ENCODE measurements at regions not wholly inside any gene's neighbourhood (a gene's known extent, or its start where the extent isn't known, plus 50 kb on each side); places are given as distances from the start of the nearest gene placed in this dataset.

DNA sequence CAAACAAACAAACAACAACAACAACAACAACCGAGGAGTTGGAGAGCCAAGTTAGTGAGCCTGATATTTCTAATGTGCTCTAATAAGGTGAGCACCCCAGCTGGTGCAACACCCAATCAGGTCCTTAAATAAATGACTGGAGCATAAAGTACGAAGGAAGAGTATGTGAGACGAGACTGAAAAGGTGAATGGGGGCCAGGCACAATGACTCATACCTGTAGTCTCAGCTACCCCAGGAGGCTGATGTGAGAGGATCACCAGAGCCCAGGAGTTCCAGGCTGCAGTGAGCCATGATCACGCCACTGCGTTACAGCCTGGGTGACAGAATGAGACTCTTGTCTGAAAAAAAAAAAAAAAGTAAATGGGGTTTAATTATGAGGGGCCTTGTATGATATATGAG lies 152.0 kb upstream of the ZRANB2 start:
- ChIA-PET POLR2A (no interaction called here), CTCF (no interaction called here)
- no peaks in the 10 kb centered on the region for H3K9me3 ChIP-seq
- no peak overlapping the region for H3K4me3 ChIP-seq (ENCODE audit: low read depth, low read length)
- H3K9me3 Mint-ChIP-seq (ENCODE audit: unreplicated experiment) = no peaks in the 10 kb centered on the region
- intact Hi-C loops (cut with micrococcal nuclease; ENCODE audit: unreplicated experiment) = no loop called here
- TF ChIP-seq, protein P1, sequence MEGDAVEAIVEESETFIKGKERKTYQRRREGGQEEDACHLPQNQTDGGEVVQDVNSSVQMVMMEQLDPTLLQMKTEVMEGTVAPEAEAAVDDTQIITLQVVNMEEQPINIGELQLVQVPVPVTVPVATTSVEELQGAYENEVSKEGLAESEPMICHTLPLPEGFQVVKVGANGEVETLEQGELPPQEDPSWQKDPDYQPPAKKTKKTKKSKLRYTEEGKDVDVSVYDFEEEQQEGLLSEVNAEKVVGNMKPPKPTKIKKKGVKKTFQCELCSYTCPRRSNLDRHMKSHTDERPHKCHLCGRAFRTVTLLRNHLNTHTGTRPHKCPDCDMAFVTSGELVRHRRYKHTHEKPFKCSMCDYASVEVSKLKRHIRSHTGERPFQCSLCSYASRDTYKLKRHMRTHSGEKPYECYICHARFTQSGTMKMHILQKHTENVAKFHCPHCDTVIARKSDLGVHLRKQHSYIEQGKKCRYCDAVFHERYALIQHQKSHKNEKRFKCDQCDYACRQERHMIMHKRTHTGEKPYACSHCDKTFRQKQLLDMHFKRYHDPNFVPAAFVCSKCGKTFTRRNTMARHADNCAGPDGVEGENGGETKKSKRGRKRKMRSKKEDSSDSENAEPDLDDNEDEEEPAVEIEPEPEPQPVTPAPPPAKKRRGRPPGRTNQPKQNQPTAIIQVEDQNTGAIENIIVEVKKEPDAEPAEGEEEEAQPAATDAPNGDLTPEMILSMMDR (IDR thresholded peaks at IDR 0.05; ENCODE audit: insufficient read depth in 1 of 2, low read depth in 1 of 2, low read length in 1 of 2, severe bottlenecking in 1 of 2, unreplicated experiment in 1 of 2) = no peak
- BruUV-seq (replicated peaks) = no TSS peak
- DNase-seq = no peak
- no peaks in the 10 kb centered on the region for H3K36me3 Mint-ChIP-seq (ENCODE audit: insufficient read depth, unreplicated experiment)
- peaks cover 4% of the 10 kb centered on the region for H3K27me3 Mint-ChIP-seq (ENCODE audit: insufficient read depth, unreplicated experiment)
- H3K27ac Mint-ChIP-seq (ENCODE audit: unreplicated experiment) = no peak overlapping the region
- H3K4me3 Mint-ChIP-seq (ENCODE audit: unreplicated experiment) = no peak overlapping the region
- no peaks in the 10 kb centered on the region for H3K4me1 ChIP-seq
- no peaks in the 10 kb centered on the region for H3K27me3 ChIP-seq (replicated peaks; ENCODE audit: control insufficient read depth, insufficient read depth, low read length)
- no peaks in the 10 kb centered on the region for H3K36me3 ChIP-seq (ENCODE audit: control insufficient read depth, insufficient read depth, low read length)
- H3K4me1 Mint-ChIP-seq (ENCODE audit: low read depth, unreplicated experiment) = no peaks in the 10 kb centered on the region

DNA sequence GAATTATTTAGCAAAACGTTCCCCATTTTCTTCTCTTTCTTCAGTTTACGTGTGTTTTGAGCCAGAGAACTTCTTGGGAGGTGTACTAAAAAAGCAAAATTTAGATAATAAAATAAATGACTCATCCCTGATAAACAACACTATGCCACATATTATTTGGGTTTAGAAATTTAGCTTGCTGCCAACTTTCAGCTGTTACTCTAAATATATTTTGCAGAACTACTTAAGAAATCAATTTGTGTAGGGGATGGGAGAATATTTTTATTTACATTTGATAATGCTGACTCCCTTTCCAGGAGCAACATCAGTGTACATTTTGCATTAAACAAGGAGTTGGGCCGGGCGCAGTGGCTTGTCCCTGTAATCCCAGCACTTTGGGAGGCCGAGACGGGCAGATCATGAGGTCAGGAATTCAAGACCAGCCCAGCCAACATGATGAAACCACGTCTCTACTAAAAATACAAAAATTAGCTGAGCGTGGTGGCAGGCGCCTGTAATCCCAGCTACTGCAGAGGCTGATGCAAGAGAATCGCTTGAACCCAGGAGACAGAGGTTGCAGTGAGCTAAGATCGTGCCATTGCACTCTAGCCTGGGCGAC lies 151.4 kb upstream of the ZRANB2 start:
- Histone ChIP-seq H3K27me3 (replicated peaks; ENCODE audit: control insufficient read depth, insufficient read depth, low read length) (no peaks in the 10 kb centered on the region), H3K4me1 (no peaks in the 10 kb centered on the region), H3K9me3 (no peaks in the 10 kb centered on the region), H3K36me3 (ENCODE audit: control insufficient read depth, insufficient read depth, low read length) (no peaks in the 10 kb centered on the region), H3K4me3 (ENCODE audit: low read depth, low read length) (no peak overlapping the region)
- ChIA-PET POLR2A (no interaction called here), CTCF (no interaction called here)
- H3K27me3 Mint-ChIP-seq (ENCODE audit: insufficient read depth, unreplicated experiment) = peaks cover 4% of the 10 kb centered on the region
- TF ChIP-seq, protein P1 (IDR thresholded peaks at IDR 0.05; ENCODE audit: insufficient read depth in 1 of 2, low read depth in 1 of 2, low read length in 1 of 2, severe bottlenecking in 1 of 2, unreplicated experiment in 1 of 2) = no peak
- H3K27ac Mint-ChIP-seq (ENCODE audit: unreplicated experiment) = no peak overlapping the region
- no peak for DNase-seq
- H3K9me3 Mint-ChIP-seq (ENCODE audit: unreplicated experiment) = no peaks in the 10 kb centered on the region
- H3K4me3 Mint-ChIP-seq (ENCODE audit: unreplicated experiment) = no peak overlapping the region
- H3K4me1 Mint-ChIP-seq (ENCODE audit: low read depth, unreplicated experiment) = no peaks in the 10 kb centered on the region
- intact Hi-C loops (cut with micrococcal nuclease; ENCODE audit: unreplicated experiment) = no loop called here
- H3K36me3 Mint-ChIP-seq (ENCODE audit: insufficient read depth, unreplicated experiment) = no peaks in the 10 kb centered on the region
- BruUV-seq (replicated peaks) = no TSS peak

DNA sequence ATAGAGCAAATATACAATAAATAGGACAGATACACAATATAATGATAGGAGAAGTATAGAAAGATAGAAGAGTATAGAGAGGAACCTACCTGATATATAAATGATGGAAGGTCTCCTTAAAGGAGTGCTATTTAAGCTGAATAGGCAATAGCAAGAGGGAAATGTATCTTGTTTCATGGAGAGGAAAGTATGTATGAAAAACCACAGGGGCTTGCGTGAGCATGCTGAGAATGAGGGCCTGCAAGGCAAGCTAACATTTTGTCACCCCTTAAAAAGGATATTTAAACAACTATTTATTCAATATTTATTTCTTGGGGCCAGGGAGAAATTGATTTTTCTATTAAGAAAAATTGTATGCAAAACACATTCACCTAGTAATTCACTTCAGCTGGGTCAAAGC lies 150.9 kb upstream of the ZRANB2 start:
- H3K36me3 ChIP-seq (ENCODE audit: control insufficient read depth, insufficient read depth, low read length) = no peaks in the 10 kb centered on the region
- H3K27me3 ChIP-seq (replicated peaks; ENCODE audit: control insufficient read depth, insufficient read depth, low read length) = no peaks in the 10 kb centered on the region
- CTCF ChIA-PET = no interaction called here
- H3K4me1 Mint-ChIP-seq (ENCODE audit: low read depth, unreplicated experiment) = no peaks in the 10 kb centered on the region
- TF ChIP-seq, protein P1 (IDR thresholded peaks at IDR 0.05; ENCODE audit: insufficient read depth in 1 of 2, low read depth in 1 of 2, low read length in 1 of 2, severe bottlenecking in 1 of 2, unreplicated experiment in 1 of 2) = no peak
- no peaks in the 10 kb centered on the region for H3K9me3 ChIP-seq
- no TSS peak for BruUV-seq (replicated peaks)
- H3K27me3 Mint-ChIP-seq (ENCODE audit: insufficient read depth, unreplicated experiment) = peaks cover 4% of the 10 kb centered on the region
- no peak overlapping the region for H3K4me3 ChIP-seq (ENCODE audit: low read depth, low read length)
- no peaks in the 10 kb centered on the region for H3K36me3 Mint-ChIP-seq (ENCODE audit: insufficient read depth, unreplicated experiment)
- intact Hi-C loops (cut with micrococcal nuclease; ENCODE audit: unreplicated experiment) = no loop called here
- H3K9me3 Mint-ChIP-seq (ENCODE audit: unreplicated experiment) = no peaks in the 10 kb centered on the region
- POLR2A ChIA-PET = no interaction called here
- no peak overlapping the region for H3K27ac Mint-ChIP-seq (ENCODE audit: unreplicated experiment)
- no peak overlapping the region for H3K4me3 Mint-ChIP-seq (ENCODE audit: unreplicated experiment)
- no peaks in the 10 kb centered on the region for H3K4me1 ChIP-seq
- DNase-seq = no peak

All from Caco-2 (cell line).